GM21723 (cell line): ENCODE measurements at regions not wholly inside any gene's neighbourhood (a gene's known extent, or its start where the extent isn't known, plus 50 kb on each side); places are given as distances from the start of the nearest gene placed in this dataset.

ENCODE experiments used
- ATAC-seq: cut with Tn5 transposase; IDR thresholded peaks from one replicate; pipeline ENCODE4 v1.9.1; 2021; ENCODE audit warnings: mild to moderate bottlenecking, moderate library complexity; ENCODE audit not compliant: unreplicated experiment

DNA sequence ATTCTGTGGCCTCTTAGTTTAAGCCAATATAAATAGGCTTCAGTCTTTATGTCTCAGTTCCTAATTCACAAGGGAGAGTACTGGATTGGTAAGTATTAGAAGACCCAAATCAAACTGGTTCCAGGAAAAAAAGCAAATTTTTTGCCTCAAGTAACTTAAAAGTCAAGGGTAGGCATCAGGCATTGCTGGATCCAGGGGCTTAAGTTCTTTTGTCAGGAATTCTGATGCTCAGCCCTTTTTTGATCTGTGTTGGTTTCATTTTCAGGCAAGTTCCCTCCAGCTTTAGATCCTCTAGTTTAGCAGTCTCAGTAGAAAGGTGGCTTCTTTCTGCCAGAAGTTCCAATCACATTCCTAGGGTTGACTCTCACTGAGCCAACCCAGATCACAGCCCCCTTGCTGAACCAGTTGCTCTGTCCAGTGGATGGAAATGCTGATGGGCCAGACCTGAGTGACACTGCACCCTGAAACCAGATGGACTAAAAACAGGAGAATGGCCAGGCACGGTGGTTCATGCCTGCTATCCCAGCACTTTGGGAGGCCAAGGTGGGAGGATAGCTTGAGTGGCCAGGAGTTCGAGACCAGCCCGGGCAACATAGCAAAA, 253.5 kb downstream of the SHQ1 start:
- no peak for ATAC-seq

DNA sequence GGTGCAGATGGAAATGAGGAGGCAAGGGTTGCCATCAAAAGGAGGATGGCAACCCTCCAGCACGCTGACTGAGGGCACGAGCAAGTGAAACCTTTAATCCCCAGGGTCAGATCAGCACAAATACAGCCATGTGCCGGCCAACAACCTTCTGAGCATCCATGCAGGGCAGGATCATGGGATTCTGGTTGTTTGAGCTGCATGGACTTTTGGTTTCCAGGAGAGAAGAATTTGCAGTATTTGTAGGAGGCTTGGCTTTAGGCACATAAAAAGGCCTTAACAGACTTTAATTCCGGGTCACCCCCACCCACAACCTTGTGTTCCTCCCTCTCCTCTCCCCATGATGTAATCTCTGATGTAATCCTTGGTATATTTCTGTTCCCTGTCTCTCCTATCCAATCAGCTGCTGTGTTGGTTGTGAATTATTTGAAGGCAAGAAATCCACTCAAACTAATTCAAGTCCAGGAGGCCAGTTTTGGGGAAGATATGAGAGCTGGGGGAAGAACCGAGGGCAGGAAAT, 254.3 kb downstream of the SHQ1 start:
- ATAC-seq: no peak

GRCh38 chr3:72591522-72592421, 256.5 kb downstream of the SHQ1 start:
- no peak for ATAC-seq

DNA sequence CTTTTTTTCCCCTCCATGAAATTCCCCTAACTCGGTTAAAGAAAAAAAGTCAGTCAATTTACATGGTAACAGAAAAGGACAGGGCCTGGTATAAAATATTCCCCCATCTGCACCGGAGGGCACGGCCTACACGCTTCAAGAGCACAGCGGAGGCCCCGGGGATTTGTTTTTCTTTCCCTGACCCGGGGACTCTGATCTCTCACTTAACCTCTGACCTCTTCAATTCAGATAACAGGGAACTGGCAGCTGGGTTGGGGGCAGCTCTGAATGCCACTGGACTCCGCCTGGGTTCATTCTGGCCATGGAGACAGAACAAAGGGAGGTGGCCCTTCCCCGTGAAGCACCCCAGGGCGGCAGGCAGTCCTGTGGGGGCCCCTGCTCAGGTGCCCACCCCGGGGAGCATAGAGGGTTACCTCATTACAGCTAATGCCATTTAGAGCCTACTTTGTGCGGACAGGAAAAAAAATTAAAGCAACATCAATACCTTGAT, 257.5 kb downstream of the SHQ1 start:
- ATAC-seq: no peak

- no peak for ATAC-seq
These were observed 261.0 kb downstream of the SHQ1 start for GRCh38 chr3:72587282-72587681.

DNA sequence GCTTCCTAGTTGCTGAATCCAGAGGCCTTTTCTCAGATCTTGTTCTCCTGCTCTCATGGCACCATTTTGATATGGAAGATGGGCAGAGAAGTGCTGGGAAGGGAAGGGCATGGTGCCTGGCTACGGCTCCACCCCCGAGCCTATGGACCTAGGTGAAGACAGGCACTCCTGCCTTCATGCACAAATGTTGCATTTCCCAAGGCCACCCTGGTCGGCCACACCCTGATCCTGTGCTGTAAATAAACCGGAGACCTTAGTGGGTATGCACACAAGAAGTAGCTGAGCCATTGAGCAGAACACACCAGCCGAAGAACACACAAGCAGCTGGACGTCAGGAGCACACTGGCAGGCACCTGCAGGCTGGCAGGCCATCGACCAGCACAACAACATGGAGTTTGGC, 261.6 kb downstream of the SHQ1 start:
- no peak for ATAC-seq

DNA sequence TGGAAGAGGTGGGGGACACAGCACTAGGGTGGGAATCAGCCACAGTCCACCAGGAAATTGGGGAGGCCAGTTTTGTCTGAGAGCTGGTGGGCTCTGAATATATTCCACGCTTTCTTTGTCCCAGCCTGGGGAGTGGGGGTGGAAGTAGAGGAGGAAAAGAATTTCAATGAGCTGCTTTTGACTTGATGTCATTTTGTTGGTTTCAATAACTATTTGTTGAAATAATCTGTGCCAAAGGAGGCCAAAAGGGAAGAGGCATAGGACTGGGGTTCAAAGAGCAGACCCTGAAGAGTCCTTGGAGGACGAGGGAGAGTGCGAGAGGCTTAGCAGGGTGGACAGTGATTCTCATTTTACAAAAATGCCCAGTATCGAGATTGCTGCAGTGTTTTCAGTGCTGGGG, 262.3 kb downstream of the SHQ1 start:
- ATAC-seq: no peak

GRCh38 chr3:72584262-72584661, 264.0 kb downstream of the SHQ1 start:
- no peak for ATAC-seq

- no peak for ATAC-seq
These were observed 265.3 kb downstream of the SHQ1 start for GRCh38 chr3:72582963-72583362.

DNA sequence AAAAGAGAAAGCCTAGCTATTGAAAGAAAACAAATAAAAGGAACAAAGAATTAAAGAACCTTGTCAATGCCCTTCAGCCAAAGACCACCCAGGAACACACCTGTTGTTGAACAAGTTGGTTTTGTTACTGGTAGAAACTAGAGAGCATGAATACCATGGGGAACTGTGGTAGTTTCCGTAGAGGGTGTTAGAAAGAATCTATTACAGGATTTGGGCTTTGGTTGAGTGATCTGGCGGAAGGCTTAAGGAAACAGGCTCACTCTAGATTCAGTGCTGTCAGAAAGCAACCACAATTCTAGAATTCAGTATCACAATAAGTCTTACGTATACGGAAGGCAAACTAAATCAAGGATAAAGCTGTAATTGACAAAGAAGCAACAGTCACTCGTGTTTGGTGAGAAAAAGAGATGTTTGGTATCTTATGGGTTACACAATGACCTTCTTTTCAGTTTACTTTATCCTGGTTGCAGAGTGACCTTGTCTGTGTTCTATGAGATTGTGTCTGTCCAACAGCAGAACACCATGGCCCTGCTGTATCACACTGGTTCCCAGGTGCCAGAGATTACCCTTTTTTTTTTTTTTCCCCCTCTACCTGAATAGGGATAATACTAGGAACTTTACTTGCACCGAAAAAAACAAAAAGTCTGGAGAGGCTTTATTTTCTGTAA, 265.9 kb downstream of the SHQ1 start:
- peak; percentile 98 for ATAC-seq

DNA sequence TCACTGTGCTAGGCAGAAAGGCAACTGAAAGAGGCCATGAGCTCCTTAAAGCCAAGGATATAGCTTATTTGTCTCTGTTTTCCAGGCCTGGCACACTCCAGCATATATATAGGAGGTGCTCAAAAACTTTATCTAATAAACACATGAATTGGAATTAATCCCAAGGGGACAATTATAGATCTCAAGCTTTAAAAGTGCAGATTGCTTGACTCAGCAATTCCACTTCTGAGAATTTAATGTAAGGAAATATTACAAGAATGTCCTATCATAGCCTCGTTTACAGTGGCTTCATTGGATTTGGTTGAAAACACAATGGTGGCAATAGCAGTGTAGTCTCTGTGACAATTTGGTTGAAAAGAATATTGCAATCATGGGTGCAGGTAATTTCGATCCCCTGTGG, 267.3 kb downstream of the SHQ1 start:
- no peak for ATAC-seq

- ATAC-seq: no peak
These were observed 267.9 kb downstream of the SHQ1 start for GRCh38 chr3:72580246-72580756.

- ATAC-seq: no peak
These were observed 268.5 kb downstream of the SHQ1 start for GRCh38 chr3:72579581-72580245.

- ATAC-seq: no peak
These were observed 269.1 kb downstream of the SHQ1 start for GRCh38 chr3:72579191-72579580.

DNA sequence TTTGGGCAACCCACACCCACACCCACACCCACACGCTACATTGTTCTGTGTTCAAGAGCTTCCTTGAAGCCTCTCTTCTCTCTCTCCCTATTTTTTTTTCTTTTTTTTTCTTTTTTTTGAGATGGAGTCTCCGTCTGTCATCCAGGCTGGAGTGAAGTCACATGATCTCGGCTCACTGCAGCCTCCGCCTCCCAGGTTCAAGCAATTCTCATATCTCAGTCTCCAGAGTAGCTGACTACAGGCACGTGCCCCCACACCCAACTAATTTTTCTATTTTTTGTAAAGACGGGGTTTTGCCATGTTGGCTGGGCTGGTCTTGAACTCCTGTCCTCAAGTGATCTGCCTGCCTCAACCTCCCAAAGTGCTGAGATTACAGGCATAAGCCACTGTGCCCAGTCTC, 271.1 kb downstream of the SHQ1 start:
- ATAC-seq: no peak

DNA sequence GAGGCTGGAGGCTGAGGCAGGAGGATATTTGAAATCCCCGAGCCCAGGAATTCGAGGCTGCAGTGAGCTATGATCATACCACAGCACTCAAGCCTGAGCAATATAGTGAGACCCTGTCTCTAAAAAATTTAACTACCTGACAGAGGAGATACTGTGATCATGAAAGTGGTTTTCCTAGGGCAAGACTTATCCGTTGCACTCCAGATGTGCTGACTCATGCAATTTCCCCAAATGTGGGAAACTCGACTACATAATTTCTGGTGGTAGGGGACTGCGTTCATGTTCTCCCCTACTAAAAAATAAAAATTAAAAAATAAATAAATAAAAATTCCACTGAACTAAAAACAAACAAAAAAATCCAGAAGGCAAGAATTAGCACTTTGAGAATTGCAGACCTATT, 271.7 kb downstream of the SHQ1 start:
- no peak for ATAC-seq

- ATAC-seq: no peak
These were observed 274.1 kb downstream of the SHQ1 start for GRCh38 chr3:72574144-72574543.

- no peak for ATAC-seq
These were observed 275.2 kb downstream of the SHQ1 start for GRCh38 chr3:72573051-72573450.

DNA sequence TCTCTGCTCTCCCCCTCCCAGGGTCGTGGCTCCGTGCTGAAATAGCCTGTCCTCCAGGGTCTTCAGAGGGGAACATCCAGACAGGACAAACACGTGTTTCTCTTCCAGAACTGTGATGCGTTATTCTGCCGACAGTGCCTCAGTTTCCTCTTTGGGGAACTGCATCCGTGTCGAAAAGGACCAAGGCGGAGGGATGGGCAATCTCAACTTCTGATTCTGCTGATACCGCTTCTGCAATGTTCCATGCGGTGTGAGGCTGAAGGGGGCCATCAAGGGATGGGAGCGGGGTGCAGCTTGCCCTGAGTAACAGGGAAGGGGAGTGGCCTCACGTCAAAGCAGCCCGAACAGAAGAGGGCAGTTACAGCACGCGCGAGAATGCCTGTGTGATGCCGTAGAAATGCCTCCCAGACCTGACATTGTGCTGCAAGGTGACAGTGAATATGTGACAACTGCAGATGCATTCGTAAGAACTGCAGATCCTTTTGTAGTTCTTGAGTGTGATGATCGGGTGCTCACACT, 275.7 kb downstream of the SHQ1 start:
- ATAC-seq: no peak

- ATAC-seq: no peak
These were observed 276.6 kb downstream of the SHQ1 start for GRCh38 chr3:72571638-72572114.
